AG09309 (cell line): ENCODE measurements at regions not wholly inside any gene's neighbourhood (a gene's known extent, or its start where the extent isn't known, plus 50 kb on each side); places are given as distances from the start of the nearest gene placed in this dataset.

ENCODE experiments used
- DNase-seq: peaks from one replicate; pipeline ENCODE4 v3.0.0-alpha.2; 2010; ENCODE audit warnings: low read depth
- H3K4me3 ChIP-seq: 2 replicates; pipeline ENCODE4 v1.5.1; 2011; ENCODE audit warnings: mild to moderate bottlenecking, low read depth, low read length, moderate library complexity; ENCODE audit not compliant: control insufficient read depth
- TF ChIP-seq, protein P1 (sequence below): IDR thresholded peaks from 2 replicates; pipeline ENCODE4 v1.5.1; 2011; ENCODE audit warnings: mild to moderate bottlenecking, low read depth, low read length, inconsistent platforms; ENCODE audit not compliant: insufficient read depth, control insufficient read depth; ENCODE audit errors: missing control alignments

DNA sequence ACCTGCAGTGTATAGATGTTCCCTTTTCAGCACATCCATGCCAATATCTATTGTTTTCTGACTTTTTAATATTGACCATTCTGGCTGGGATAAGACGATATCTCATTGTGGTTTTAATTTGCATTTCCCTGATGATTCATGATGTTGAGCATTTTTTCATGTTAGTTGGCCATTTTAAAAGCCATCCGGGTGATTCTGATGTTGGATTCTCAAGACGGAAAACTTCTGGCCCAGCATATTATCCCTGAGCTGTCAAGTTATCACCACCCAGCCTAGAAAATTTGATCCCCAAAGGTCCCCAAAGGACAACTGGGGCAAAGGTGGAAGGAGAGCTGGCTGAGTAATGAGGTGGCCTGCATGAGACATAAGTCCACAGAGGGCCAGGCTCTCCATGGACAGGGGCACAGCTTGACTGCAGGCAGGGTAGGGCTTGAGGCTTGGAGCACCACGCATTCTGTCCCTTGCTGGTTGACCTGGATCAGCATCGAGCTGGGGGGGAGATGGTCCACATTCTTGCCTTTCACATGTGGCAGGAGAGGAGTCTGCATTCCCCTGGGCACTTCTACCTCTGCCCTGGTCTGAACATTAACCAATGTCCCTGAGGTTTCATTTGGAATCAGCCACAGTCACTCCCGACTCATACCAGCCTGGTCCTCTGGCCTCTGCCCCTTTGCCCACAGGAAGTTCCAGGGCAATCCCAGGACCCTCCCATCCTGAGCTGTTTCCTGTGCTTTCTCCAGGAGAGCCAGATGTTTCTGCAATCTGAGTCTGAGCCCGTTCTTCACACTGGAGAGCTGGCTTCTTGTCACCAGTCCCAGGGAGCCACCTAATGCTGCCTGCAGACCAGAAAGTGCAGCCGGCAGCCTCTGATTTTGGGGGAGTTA lies 69.2 kb downstream of the ISG20 start:
- H3K4me3 ChIP-seq = no peak overlapping the region
- no peak for DNase-seq
- TF ChIP-seq, protein P1, sequence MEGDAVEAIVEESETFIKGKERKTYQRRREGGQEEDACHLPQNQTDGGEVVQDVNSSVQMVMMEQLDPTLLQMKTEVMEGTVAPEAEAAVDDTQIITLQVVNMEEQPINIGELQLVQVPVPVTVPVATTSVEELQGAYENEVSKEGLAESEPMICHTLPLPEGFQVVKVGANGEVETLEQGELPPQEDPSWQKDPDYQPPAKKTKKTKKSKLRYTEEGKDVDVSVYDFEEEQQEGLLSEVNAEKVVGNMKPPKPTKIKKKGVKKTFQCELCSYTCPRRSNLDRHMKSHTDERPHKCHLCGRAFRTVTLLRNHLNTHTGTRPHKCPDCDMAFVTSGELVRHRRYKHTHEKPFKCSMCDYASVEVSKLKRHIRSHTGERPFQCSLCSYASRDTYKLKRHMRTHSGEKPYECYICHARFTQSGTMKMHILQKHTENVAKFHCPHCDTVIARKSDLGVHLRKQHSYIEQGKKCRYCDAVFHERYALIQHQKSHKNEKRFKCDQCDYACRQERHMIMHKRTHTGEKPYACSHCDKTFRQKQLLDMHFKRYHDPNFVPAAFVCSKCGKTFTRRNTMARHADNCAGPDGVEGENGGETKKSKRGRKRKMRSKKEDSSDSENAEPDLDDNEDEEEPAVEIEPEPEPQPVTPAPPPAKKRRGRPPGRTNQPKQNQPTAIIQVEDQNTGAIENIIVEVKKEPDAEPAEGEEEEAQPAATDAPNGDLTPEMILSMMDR = no peak

DNA sequence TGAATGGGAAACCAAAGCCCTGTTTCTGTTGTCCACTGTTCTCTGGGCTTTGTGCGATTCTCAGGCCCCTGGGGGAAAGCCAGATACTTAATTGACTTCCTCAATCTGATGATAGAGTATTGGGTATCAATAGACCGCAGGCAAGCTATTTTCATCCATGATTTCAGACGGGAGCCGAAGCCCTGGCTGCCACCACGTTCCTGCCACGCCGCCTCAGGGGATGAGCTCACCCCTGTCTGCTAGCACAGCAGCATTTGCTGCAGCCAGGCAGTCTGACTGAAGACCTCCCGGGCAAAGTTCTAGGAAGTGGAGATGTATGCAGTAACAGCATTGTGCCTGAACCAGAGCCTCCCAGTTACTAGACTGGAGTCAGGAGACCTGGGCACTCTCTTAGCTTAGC lies 69.8 kb downstream of the ISG20 start:
- H3K4me3 ChIP-seq = no peak overlapping the region
- no peak for DNase-seq
- TF ChIP-seq, protein P1 = no peak

DNA sequence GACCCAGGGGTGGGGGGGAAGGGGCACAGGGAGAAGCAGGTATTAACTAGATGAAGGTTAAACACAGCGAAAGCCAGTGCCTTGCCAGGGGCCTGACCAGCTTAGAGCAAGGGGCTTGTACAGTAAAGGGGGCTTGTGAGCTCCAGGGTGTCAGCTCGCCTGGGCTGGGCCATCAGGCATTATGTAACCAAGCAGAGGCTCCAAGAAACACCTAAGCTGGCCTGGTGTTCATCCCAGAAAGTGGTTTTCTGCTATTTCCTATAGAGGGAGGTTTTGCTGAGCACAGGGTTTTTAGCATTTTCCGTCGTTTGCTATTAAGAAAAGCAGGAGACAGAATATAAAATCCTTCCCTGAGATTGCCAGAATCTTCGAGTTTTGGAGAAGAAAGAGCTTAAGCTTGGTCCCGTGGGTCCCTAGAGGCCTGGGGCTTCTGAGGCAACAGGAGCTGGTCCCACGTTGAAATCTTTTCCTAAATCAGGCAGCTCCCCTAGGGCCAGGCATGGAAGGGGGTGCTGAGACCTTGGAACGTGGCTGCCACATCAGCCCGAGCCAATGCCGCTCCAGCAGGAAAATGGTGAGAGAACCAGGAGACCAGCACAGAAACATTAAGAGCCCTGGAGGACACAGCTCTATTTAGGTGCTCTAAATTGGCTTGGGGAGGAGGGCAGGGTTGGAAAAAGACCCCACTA lies 71.4 kb downstream of the ISG20 start:
- H3K4me3 ChIP-seq = no peak overlapping the region
- no peak for DNase-seq
- TF ChIP-seq, protein P1 = no peak

- no peak for DNase-seq
- TF ChIP-seq, protein P1 = no peak
- no peak overlapping the region for H3K4me3 ChIP-seq
These were observed 73.0 kb downstream of the ISG20 start for GRCh38 chr15:88711806-88712205.

GRCh38 chr15:88714782-88715372 lies 76.1 kb downstream of the ISG20 start:
- no peak for DNase-seq
- TF ChIP-seq, protein P1 = no peak
- H3K4me3 ChIP-seq = no peak overlapping the region

DNA sequence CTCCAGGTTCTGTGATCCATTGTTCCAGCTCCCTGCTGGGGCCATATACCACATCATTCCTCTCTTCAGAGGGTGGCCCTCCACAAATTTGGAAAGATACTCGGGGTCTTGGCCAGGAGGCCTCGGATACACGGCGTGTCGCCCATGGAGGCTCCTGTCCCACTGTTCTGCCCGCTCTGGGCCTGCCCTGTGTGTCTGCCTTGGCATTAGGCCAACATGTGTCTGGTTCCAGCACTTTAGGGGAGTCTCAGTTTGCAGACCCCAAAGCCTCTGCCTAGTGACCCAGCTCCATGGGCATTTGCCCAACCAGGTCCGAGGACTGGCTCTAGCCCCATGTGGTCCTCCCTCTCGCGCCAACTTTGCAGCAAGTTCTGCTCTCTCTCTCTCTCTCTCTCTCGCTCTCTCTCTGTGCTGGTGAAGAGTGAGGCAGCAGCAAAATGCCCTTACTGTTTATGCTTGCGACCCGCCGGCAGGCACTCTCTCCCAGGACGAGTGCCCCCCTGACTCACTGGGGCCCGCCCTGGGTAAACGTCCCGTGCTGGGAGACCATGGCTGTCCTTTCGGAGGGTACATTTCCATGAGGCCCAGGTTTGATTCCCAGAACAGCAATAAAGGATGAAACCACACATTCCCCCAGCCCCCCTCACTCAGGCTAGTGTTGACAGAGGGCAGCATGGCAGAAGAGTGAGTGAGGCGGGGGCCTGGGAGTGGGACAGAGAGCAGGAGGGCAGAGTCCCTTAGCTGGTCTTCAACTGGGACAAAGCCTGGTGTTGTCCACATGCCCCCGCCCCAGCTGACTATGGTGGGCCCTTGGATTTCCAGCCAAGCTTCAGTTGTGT lies 77.9 kb downstream of the ISG20 start:
- no peak overlapping the region for H3K4me3 ChIP-seq
- TF ChIP-seq, protein P1 = no peak
- DNase-seq = no peak
